ENCODE measurements at regions not wholly inside any gene's neighbourhood (a gene's known extent, or its start where the extent isn't known, plus 50 kb on each side); places are given as distances from the start of the nearest gene placed in this dataset.
A peak's percentile ranks its signal among the peaks of the same experiment; 100 is the strongest.

GRCh38 chr2:6556755-6557154, 309.0 kb downstream of the CMPK2 start:
- Histone ChIP-seq H4K20me1 (ENCODE audit: insufficient read depth) (no peaks in the 10 kb centered on the region), H3K4me2 (no peak overlapping the region), H3K36me3 (ENCODE audit: low read depth) (no peaks in the 10 kb centered on the region), H3K9me3 (ENCODE audit: insufficient read depth, low read depth) (no peaks in the 10 kb centered on the region), H3K79me2 (ENCODE audit: low read depth) (no peaks in the 10 kb centered on the region), H3K27me3 (ENCODE audit: insufficient read depth, low read depth) (peaks cover 8% of the 10 kb centered on the region; the same call in 1 of the 2 replicates), H3F3A (ENCODE audit: insufficient read depth, low read depth) (no peaks in the 10 kb centered on the region), H3K4me1 (replicated peaks; ENCODE audit: insufficient read depth) (no peaks in the 10 kb centered on the region), H3K9me2 (ENCODE audit: insufficient read depth) (no peaks in the 10 kb centered on the region), H3K4me3 (no peak overlapping the region), H2AFZ (no peak overlapping the region), H3K27ac (no peak overlapping the region)
- no TSS peak for BruUV-seq (replicated peaks)
- intact Hi-C loops (cut with micrococcal nuclease; ENCODE audit: unreplicated experiment): no loop called here
- ChIA-PET POLR2A (ENCODE audit: unreplicated experiment) (no interaction called here), CTCF (no interaction called here)
- no peak for TF ChIP-seq EZH2 (IDR thresholded peaks at IDR 0.05; ENCODE audit: low read depth)
- TF ChIP-seq CTCF (conservative IDR thresholded peaks at IDR 0.05): no peak
- peak in 1 of 2 experiments; percentile 66 for DNase-seq

GRCh38 chr2:6557737-6558136, 308.0 kb downstream of the CMPK2 start:
- Histone ChIP-seq H3K4me1 (replicated peaks; ENCODE audit: insufficient read depth) (no peaks in the 10 kb centered on the region), H3K9me2 (ENCODE audit: insufficient read depth) (no peaks in the 10 kb centered on the region), H3K79me2 (ENCODE audit: low read depth) (no peaks in the 10 kb centered on the region), H3K27me3 (ENCODE audit: insufficient read depth, low read depth) (peaks cover 18% of the 10 kb centered on the region; the same call in 1 of the 2 replicates), H2AFZ (no peak overlapping the region), H3F3A (ENCODE audit: insufficient read depth, low read depth) (no peaks in the 10 kb centered on the region), H3K9me3 (ENCODE audit: insufficient read depth, low read depth) (no peaks in the 10 kb centered on the region), H3K4me2 (no peak overlapping the region), H3K36me3 (ENCODE audit: low read depth) (no peaks in the 10 kb centered on the region), H3K4me3 (no peak overlapping the region), H4K20me1 (ENCODE audit: insufficient read depth) (no peaks in the 10 kb centered on the region), H3K27ac (no peak overlapping the region)
- BruUV-seq (replicated peaks): no TSS peak
- DNase-seq: no peak
- CTCF ChIA-PET: no interaction called here
- POLR2A ChIA-PET (ENCODE audit: unreplicated experiment): no interaction called here
- intact Hi-C loops (cut with micrococcal nuclease; ENCODE audit: unreplicated experiment): no loop called here
- TF ChIP-seq CTCF (conservative IDR thresholded peaks at IDR 0.05): no peak
- no peak for TF ChIP-seq EZH2 (IDR thresholded peaks at IDR 0.05; ENCODE audit: low read depth)

- no peak for DNase-seq
- no peaks in the 10 kb centered on the region for H4K20me1 ChIP-seq (ENCODE audit: insufficient read depth)
- peaks cover 27% of the 10 kb centered on the region for H3K27me3 ChIP-seq (ENCODE audit: insufficient read depth, low read depth)
- no peaks in the 10 kb centered on the region for H3K36me3 ChIP-seq (ENCODE audit: low read depth)
- POLR2A ChIA-PET (ENCODE audit: unreplicated experiment): no interaction called here
- H3F3A ChIP-seq (ENCODE audit: insufficient read depth, low read depth): no peaks in the 10 kb centered on the region
- no peaks in the 10 kb centered on the region for H3K9me2 ChIP-seq (ENCODE audit: insufficient read depth)
- no TSS peak for BruUV-seq (replicated peaks)
- H3K4me2 ChIP-seq: no peak overlapping the region
- intact Hi-C loops (cut with micrococcal nuclease; ENCODE audit: unreplicated experiment): no loop called here
- H3K4me3 ChIP-seq: no peak overlapping the region
- TF ChIP-seq EZH2 (IDR thresholded peaks at IDR 0.05; ENCODE audit: low read depth) (no peak), CTCF (conservative IDR thresholded peaks at IDR 0.05) (no peak)
- H3K79me2 ChIP-seq (ENCODE audit: low read depth): no peaks in the 10 kb centered on the region
- H3K4me1 ChIP-seq (replicated peaks; ENCODE audit: insufficient read depth): no peaks in the 10 kb centered on the region
- H3K9me3 ChIP-seq (ENCODE audit: insufficient read depth, low read depth): no peaks in the 10 kb centered on the region
- no peak overlapping the region for H2AFZ ChIP-seq
- CTCF ChIA-PET: no interaction called here
- H3K27ac ChIP-seq: no peak overlapping the region
Observed at GRCh38 chr2:6562771-6563170, 302.9 kb downstream of the CMPK2 start.

All from PC-9 (cell line).